GM23338 (cell line): ENCODE measurements at regions not wholly inside any gene's neighbourhood (a gene's known extent, or its start where the extent isn't known, plus 50 kb on each side); places are given as distances from the start of the nearest gene placed in this dataset.

Experiments used
- ATAC-seq: fragments of 200-7000 bp; cut with Tn5 transposase; 3 replicates; pipeline ENCODE4 v1.9.1; 2020
- DNase-seq: peaks from one replicate; pipeline ENCODE4 v3.0.0-alpha.2; 2015; ENCODE audit warnings: low spot score
- H2AFZ ChIP-seq: fragments of 200-600 bp; sonication (generic); 2 replicates; pipeline ENCODE4 v1.8.0; 2016; ENCODE audit warnings: antibody characterized with exemption, mild to moderate bottlenecking, moderate library complexity
- H3F3A ChIP-seq: fragments of 200-600 bp; sonication (generic); replicated peaks from 2 replicates; pipeline ENCODE4 v1.8.0; 2017; ENCODE audit warnings: antibody characterized with exemption, mixed run types, low read depth
- H3K27ac ChIP-seq: fragments of 200-600 bp; sonication (generic); 2 replicates; pipeline ENCODE4 v1.6.1; 2016; ENCODE audit warnings: low read depth
- H3K27me3 ChIP-seq: fragments of 200-600 bp; sonication (generic); 2 replicates; pipeline ENCODE4 v1.8.0; 2016; ENCODE audit warnings: mild to moderate bottlenecking, mixed run types, moderate library complexity; ENCODE audit not compliant: insufficient read depth
- H3K36me3 ChIP-seq: fragments of 200-600 bp; sonication (generic); 2 replicates; pipeline ENCODE4 v1.8.0; 2016; ENCODE audit warnings: mild to moderate bottlenecking; ENCODE audit not compliant: insufficient read depth
- H3K4me1 ChIP-seq: fragments of 200-600 bp; sonication (generic); 2 replicates; pipeline ENCODE4 v1.8.0; 2016; ENCODE audit warnings: mild to moderate bottlenecking, moderate library complexity; ENCODE audit not compliant: insufficient read depth
- H3K4me2 ChIP-seq: fragments of 200-600 bp; sonication (generic); 2 replicates; pipeline ENCODE4 v1.7.1; 2017; ENCODE audit warnings: mixed run types
- H3K4me3 ChIP-seq: fragments of 200-600 bp; sonication (generic); 2 replicates; pipeline ENCODE4 v1.6.1; 2016; ENCODE audit warnings: mixed run types
- H3K79me2 ChIP-seq: fragments of 200-600 bp; sonication (generic); replicated peaks from 2 replicates; pipeline ENCODE4 v1.8.0; 2017; ENCODE audit warnings: mild to moderate bottlenecking; ENCODE audit not compliant: insufficient read depth
- H3K9me2 ChIP-seq: fragments of 200-600 bp; sonication (generic); 2 replicates; pipeline ENCODE4 v1.8.0; 2017; ENCODE audit not compliant: insufficient read depth
- H4K20me1 ChIP-seq: fragments of 200-600 bp; sonication (generic); replicated peaks from 2 replicates; pipeline ENCODE4 v1.8.0; 2017; ENCODE audit warnings: mild to moderate bottlenecking; ENCODE audit not compliant: insufficient read depth
- H3K27ac Mint-ChIP-seq: 2 replicates; pipeline ENCODE4 v1.8.0; 2020; ENCODE audit warnings: inconsistent platforms, mild to moderate bottlenecking, moderate library complexity, mixed read lengths
- H3K27me3 Mint-ChIP-seq: 3 replicates; pipeline ENCODE4 v1.8.0; 2022; ENCODE audit warnings: low read depth, mild to moderate bottlenecking, moderate library complexity, mixed read lengths, inconsistent platforms; ENCODE audit not compliant: insufficient read depth, poor library complexity
- H3K36me3 Mint-ChIP-seq: 3 replicates; pipeline ENCODE4 v1.8.0; 2021; ENCODE audit warnings: low read depth, mild to moderate bottlenecking, inconsistent platforms, moderate library complexity, mixed read lengths
- H3K4me1 Mint-ChIP-seq: 3 replicates; pipeline ENCODE4 v1.8.0; 2020; ENCODE audit warnings: mild to moderate bottlenecking, inconsistent platforms, mixed read lengths
- H3K4me3 Mint-ChIP-seq: 3 replicates; pipeline ENCODE4 v1.8.0; 2021; ENCODE audit warnings: moderate library complexity, mild to moderate bottlenecking, inconsistent platforms, mixed read lengths
- H3K9me3 Mint-ChIP-seq: 3 replicates; pipeline ENCODE4 v1.8.0; 2020; ENCODE audit warnings: moderate library complexity, mild to moderate bottlenecking, inconsistent platforms, mixed read lengths
- CREB1 ChIP-seq: fragments of 250-450 bp; sonication (Bioruptor Pico); IDR thresholded peaks from 2 replicates; pipeline ENCODE4 v1.5.0; 2020; ENCODE audit warnings: low read depth, mild to moderate bottlenecking, moderate library complexity
- EZH2 ChIP-seq: fragments of 200-600 bp; sonication (generic); IDR thresholded peaks from one replicate; pipeline ENCODE4 v1.8.0; 2017; ENCODE audit warnings: antibody characterized with exemption, mild to moderate bottlenecking, low read depth; ENCODE audit not compliant: unreplicated experiment
- EZH2phosphoT487 ChIP-seq: fragments of 200-600 bp; sonication (generic); IDR thresholded peaks from one replicate; pipeline ENCODE4 v1.8.1; 2018; ENCODE audit warnings: antibody characterized with exemption; ENCODE audit not compliant: unreplicated experiment
- JUNB ChIP-seq: IDR thresholded peaks from one replicate; pipeline ENCODE4 v1.6.1; 2016; ENCODE audit warnings: antibody characterized with exemption; ENCODE audit not compliant: unreplicated experiment
- NANOG ChIP-seq: IDR thresholded peaks from 2 replicates; pipeline ENCODE4 v1.6.1; 2016; ENCODE audit warnings: antibody characterized with exemption, borderline replicate concordance
- POLR2AphosphoS5 ChIP-seq: IDR thresholded peaks from 2 replicates; pipeline ENCODE4 v1.6.1; 2016; ENCODE audit warnings: antibody characterized with exemption, low read depth
- STAT1 ChIP-seq: IDR thresholded peaks from one replicate; pipeline ENCODE4 v1.6.1; 2016; ENCODE audit warnings: antibody characterized with exemption; ENCODE audit not compliant: unreplicated experiment
- ZNF114 ChIP-seq: fragments of 250-450 bp; sonication (Bioruptor Pico); IDR thresholded peaks from 2 replicates; pipeline ENCODE4 v1.5.0; 2020; ENCODE audit warnings: mild to moderate bottlenecking, moderate library complexity
- ZNF331 ChIP-seq: fragments of 250-450 bp; sonication (Bioruptor Pico); IDR thresholded peaks from 2 replicates; pipeline ENCODE4 v1.5.0; 2020; ENCODE audit warnings: low read depth, mild to moderate bottlenecking, moderate library complexity
- TF ChIP-seq, protein P1 (sequence below), 2 experiments: fragments of 200-600 bp in 1 of 2; sonication (generic) in 1 of 2; conservative IDR thresholded peaks; 2 replicates each; pipeline versions ENCODE4 v1.5.1 to v1.6.1; 2016 to 2017; ENCODE audit warnings: antibody characterized with exemption in 2 of 2, low read depth in 2 of 2, mild to moderate bottlenecking in 2 of 2, moderate library complexity in 1 of 2
- TF ChIP-seq, protein P2 (sequence below): IDR thresholded peaks from one replicate; pipeline ENCODE4 v1.6.1; 2018; ENCODE audit warnings: antibody characterized with exemption; ENCODE audit not compliant: unreplicated experiment
- TF ChIP-seq, protein P3 (sequence below): fragments of 250-450 bp; sonication (Bioruptor Pico); IDR thresholded peaks from 2 replicates; pipeline ENCODE4 v1.5.0; 2020; ENCODE audit warnings: mild to moderate bottlenecking, moderate library complexity
- TF ChIP-seq, protein P4 (sequence below): IDR thresholded peaks from 2 replicates; pipeline ENCODE4 v1.6.1; 2016; ENCODE audit warnings: antibody characterized with exemption

DNA sequence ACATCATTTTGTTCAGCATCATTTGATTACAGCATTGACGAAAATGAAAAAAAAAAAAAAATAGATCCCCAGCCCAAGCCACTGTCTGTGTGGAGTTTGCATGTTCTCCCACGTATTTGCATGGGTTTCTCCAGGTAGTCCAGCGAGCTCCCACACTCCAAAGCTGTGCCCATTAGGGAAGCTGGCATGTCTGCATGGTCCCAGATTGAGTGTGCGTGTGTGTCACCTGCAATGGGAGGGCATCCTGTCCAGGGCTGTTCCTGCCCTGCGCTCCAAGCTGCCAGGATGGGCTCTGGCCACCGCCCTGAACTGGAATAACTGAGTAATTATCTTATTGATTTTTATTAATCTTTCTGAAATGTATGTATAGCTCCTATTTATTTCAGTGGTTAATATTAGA is 88.6 kb downstream of the KLF12 start:
- Histone ChIP-seq H3K9me2 (no peaks in the 10 kb centered on the region), H3K4me2 (no peak overlapping the region), H3K27me3 (no peaks in the 10 kb centered on the region), H2AFZ (no peak overlapping the region), H3K4me1 (no peaks in the 10 kb centered on the region; the same call in 1 of the 2 replicates), H3K36me3 (no peaks in the 10 kb centered on the region), H4K20me1 (no peaks in the 10 kb centered on the region), H3K4me3 (no peak overlapping the region), H3K79me2 (peaks cover 9% of the 10 kb centered on the region; the same call in 1 of the 2 replicates), H3F3A (no peaks in the 10 kb centered on the region), H3K27ac (no peak overlapping the region)
- Mint-ChIP-seq H3K9me3 (no peaks in the 10 kb centered on the region), H3K27me3 (peaks cover 2% of the 10 kb centered on the region), H3K27ac (no peak overlapping the region), H3K4me1 (peaks cover 12% of the 10 kb centered on the region), H3K36me3 (peaks cover 5% of the 10 kb centered on the region; the same call in 2 of the 3 replicates), H3K4me3 (no peak overlapping the region)
- DNase-seq (no peak), ATAC-seq (no peak)
- TF ChIP-seq ZNF114 (CRISPR knock-in tag) (no peak), POLR2AphosphoS5 (no peak), EZH2 (no peak), STAT1 (no peak), CREB1 (no peak), ZNF331 (CRISPR knock-in tag) (no peak), JUNB (no peak), EZH2phosphoT487 (no peak), NANOG (no peak)
- TF ChIP-seq, protein P1, sequence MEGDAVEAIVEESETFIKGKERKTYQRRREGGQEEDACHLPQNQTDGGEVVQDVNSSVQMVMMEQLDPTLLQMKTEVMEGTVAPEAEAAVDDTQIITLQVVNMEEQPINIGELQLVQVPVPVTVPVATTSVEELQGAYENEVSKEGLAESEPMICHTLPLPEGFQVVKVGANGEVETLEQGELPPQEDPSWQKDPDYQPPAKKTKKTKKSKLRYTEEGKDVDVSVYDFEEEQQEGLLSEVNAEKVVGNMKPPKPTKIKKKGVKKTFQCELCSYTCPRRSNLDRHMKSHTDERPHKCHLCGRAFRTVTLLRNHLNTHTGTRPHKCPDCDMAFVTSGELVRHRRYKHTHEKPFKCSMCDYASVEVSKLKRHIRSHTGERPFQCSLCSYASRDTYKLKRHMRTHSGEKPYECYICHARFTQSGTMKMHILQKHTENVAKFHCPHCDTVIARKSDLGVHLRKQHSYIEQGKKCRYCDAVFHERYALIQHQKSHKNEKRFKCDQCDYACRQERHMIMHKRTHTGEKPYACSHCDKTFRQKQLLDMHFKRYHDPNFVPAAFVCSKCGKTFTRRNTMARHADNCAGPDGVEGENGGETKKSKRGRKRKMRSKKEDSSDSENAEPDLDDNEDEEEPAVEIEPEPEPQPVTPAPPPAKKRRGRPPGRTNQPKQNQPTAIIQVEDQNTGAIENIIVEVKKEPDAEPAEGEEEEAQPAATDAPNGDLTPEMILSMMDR (conservative IDR thresholded peaks at IDR 0.05; ENCODE audit: low read depth in 2 of 2), result no peak
- TF ChIP-seq, protein P2, sequence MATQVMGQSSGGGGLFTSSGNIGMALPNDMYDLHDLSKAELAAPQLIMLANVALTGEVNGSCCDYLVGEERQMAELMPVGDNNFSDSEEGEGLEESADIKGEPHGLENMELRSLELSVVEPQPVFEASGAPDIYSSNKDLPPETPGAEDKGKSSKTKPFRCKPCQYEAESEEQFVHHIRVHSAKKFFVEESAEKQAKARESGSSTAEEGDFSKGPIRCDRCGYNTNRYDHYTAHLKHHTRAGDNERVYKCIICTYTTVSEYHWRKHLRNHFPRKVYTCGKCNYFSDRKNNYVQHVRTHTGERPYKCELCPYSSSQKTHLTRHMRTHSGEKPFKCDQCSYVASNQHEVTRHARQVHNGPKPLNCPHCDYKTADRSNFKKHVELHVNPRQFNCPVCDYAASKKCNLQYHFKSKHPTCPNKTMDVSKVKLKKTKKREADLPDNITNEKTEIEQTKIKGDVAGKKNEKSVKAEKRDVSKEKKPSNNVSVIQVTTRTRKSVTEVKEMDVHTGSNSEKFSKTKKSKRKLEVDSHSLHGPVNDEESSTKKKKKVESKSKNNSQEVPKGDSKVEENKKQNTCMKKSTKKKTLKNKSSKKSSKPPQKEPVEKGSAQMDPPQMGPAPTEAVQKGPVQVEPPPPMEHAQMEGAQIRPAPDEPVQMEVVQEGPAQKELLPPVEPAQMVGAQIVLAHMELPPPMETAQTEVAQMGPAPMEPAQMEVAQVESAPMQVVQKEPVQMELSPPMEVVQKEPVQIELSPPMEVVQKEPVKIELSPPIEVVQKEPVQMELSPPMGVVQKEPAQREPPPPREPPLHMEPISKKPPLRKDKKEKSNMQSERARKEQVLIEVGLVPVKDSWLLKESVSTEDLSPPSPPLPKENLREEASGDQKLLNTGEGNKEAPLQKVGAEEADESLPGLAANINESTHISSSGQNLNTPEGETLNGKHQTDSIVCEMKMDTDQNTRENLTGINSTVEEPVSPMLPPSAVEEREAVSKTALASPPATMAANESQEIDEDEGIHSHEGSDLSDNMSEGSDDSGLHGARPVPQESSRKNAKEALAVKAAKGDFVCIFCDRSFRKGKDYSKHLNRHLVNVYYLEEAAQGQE, result no peak
- TF ChIP-seq, protein P3, sequence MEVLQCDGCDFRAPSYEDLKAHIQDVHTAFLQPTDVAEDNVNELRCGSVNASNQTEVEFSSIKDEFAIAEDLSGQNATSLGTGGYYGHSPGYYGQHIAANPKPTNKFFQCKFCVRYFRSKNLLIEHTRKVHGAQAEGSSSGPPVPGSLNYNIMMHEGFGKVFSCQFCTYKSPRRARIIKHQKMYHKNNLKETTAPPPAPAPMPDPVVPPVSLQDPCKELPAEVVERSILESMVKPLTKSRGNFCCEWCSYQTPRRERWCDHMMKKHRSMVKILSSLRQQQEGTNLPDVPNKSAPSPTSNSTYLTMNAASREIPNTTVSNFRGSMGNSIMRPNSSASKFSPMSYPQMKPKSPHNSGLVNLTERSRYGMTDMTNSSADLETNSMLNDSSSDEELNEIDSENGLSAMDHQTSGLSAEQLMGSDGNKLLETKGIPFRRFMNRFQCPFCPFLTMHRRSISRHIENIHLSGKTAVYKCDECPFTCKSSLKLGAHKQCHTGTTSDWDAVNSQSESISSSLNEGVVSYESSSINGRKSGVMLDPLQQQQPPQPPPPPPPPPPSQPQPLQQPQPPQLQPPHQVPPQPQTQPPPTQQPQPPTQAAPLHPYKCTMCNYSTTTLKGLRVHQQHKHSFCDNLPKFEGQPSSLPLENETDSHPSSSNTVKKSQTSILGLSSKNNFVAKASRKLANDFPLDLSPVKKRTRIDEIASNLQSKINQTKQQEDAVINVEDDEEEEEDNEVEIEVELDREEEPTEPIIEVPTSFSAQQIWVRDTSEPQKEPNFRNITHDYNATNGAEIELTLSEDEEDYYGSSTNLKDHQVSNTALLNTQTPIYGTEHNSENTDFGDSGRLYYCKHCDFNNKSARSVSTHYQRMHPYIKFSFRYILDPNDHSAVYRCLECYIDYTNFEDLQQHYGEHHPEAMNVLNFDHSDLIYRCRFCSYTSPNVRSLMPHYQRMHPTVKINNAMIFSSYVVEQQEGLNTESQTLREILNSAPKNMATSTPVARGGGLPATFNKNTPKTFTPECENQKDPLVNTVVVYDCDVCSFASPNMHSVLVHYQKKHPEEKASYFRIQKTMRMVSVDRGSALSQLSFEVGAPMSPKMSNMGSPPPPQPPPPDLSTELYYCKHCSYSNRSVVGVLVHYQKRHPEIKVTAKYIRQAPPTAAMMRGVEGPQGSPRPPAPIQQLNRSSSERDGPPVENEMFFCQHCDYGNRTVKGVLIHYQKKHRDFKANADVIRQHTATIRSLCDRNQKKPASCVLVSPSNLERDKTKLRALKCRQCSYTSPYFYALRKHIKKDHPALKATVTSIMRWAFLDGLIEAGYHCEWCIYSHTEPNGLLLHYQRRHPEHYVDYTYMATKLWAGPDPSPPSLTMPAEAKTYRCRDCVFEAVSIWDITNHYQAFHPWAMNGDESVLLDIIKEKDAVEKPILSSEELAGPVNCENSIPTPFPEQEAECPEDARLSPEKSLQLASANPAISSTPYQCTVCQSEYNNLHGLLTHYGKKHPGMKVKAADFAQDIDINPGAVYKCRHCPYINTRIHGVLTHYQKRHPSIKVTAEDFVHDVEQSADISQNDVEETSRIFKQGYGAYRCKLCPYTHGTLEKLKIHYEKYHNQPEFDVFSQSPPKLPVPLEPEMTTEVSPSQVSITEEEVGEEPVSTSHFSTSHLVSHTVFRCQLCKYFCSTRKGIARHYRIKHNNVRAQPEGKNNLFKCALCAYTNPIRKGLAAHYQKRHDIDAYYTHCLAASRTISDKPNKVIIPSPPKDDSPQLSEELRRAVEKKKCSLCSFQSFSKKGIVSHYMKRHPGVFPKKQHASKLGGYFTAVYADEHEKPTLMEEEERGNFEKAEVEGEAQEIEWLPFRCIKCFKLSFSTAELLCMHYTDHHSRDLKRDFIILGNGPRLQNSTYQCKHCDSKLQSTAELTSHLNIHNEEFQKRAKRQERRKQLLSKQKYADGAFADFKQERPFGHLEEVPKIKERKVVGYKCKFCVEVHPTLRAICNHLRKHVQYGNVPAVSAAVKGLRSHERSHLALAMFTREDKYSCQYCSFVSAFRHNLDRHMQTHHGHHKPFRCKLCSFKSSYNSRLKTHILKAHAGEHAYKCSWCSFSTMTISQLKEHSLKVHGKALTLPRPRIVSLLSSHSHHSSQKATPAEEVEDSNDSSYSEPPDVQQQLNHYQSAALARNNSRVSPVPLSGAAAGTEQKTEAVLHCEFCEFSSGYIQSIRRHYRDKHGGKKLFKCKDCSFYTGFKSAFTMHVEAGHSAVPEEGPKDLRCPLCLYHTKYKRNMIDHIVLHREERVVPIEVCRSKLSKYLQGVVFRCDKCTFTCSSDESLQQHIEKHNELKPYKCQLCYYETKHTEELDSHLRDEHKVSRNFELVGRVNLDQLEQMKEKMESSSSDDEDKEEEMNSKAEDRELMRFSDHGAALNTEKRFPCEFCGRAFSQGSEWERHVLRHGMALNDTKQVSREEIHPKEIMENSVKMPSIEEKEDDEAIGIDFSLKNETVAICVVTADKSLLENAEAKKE, result no peak
- TF ChIP-seq, protein P4, sequence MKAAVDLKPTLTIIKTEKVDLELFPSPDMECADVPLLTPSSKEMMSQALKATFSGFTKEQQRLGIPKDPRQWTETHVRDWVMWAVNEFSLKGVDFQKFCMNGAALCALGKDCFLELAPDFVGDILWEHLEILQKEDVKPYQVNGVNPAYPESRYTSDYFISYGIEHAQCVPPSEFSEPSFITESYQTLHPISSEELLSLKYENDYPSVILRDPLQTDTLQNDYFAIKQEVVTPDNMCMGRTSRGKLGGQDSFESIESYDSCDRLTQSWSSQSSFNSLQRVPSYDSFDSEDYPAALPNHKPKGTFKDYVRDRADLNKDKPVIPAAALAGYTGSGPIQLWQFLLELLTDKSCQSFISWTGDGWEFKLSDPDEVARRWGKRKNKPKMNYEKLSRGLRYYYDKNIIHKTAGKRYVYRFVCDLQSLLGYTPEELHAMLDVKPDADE, result no peak
